Rectal smooth muscle tissue (tissue), 1 donor: ENCODE measurements at regions not wholly inside any gene's neighbourhood (a gene's known extent, or its start where the extent isn't known, plus 50 kb on each side); places are given as distances from the start of the nearest gene placed in this dataset.

Source experiments
- H3K27ac ChIP-seq: one replicate; pipeline ENCODE4 v1.7.0; 2013; ENCODE audit warnings: low read depth, low read length, inconsistent platforms
- H3K27me3 ChIP-seq: one replicate; pipeline ENCODE4 v1.7.0; 2013; ENCODE audit warnings: low read length; ENCODE audit not compliant: control insufficient read depth, insufficient read depth
- H3K36me3 ChIP-seq: one replicate; pipeline ENCODE4 v1.7.0; 2013; ENCODE audit warnings: low read length; ENCODE audit not compliant: control insufficient read depth, insufficient read depth
- H3K4me1 ChIP-seq: one replicate; pipeline ENCODE4 v1.7.0; 2013; ENCODE audit warnings: low read length; ENCODE audit not compliant: control insufficient read depth, insufficient read depth
- H3K4me3 ChIP-seq: one replicate; pipeline ENCODE4 v1.7.0; 2013; ENCODE audit warnings: low read length
- H3K9ac ChIP-seq: one replicate; pipeline ENCODE4 v1.7.0; 2013; ENCODE audit warnings: low read length

DNA sequence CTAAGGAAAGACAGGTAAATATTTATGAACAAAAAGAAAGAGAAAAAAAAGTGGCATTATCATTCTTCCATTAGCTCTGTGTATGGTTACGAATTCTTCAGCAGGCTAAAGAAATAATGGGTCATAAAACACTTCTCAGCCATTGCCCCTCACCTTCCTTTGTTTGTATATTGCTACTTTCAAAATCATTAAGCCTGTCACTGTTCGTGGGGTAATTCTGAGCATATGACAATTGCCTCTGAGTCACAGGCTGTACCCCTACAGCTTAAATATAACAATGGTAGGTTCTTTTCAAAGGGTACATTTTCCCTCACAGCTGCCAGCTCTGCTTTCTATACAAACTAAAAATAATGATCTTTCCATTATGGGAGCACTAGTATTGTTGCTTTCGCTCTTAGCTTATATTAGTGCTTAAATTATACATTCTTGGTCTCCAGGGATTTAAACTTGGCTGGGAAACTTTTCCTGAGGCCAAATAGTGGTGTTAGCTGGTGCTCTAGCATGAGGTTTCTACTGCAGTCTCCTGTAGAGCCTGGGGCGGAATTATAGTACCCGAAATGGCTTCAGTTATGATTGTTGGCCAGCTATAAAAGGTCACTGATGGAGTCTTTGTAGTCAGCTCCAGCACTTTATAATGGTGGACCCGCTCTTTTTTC is 74.7 kb upstream of the CDH11 start:
- Histone ChIP-seq H3K9ac (no peak overlapping the region), H3K36me3 (no peaks in the 10 kb centered on the region), H3K4me1 (no peaks in the 10 kb centered on the region), H3K27ac (no peak overlapping the region), H3K4me3 (no peak overlapping the region), H3K27me3 (no peaks in the 10 kb centered on the region)

- Histone ChIP-seq H3K4me1 (no peaks in the 10 kb centered on the region), H3K36me3 (no peaks in the 10 kb centered on the region), H3K4me3 (no peak overlapping the region), H3K9ac (no peak overlapping the region), H3K27me3 (no peaks in the 10 kb centered on the region), H3K27ac (no peak overlapping the region)
These were observed 74.1 kb upstream of the CDH11 start for GRCh38 chr16:65195998-65196397.

GRCh38 chr16:65185241-65185778 is 63.4 kb upstream of the CDH11 start:
- H3K4me1 ChIP-seq = peaks cover 3% of the 10 kb centered on the region
- no peaks in the 10 kb centered on the region for H3K27me3 ChIP-seq
- no peak overlapping the region for H3K4me3 ChIP-seq
- no peak overlapping the region for H3K27ac ChIP-seq
- no peaks in the 10 kb centered on the region for H3K36me3 ChIP-seq
- no peak overlapping the region for H3K9ac ChIP-seq

- no peak overlapping the region for H3K27ac ChIP-seq
- H3K9ac ChIP-seq = no peak overlapping the region
- H3K36me3 ChIP-seq = no peaks in the 10 kb centered on the region
- H3K4me1 ChIP-seq = peaks cover 3% of the 10 kb centered on the region
- H3K27me3 ChIP-seq = no peaks in the 10 kb centered on the region
- no peak overlapping the region for H3K4me3 ChIP-seq
These were observed 59.3 kb upstream of the CDH11 start for GRCh38 chr16:65181071-65181561.

DNA sequence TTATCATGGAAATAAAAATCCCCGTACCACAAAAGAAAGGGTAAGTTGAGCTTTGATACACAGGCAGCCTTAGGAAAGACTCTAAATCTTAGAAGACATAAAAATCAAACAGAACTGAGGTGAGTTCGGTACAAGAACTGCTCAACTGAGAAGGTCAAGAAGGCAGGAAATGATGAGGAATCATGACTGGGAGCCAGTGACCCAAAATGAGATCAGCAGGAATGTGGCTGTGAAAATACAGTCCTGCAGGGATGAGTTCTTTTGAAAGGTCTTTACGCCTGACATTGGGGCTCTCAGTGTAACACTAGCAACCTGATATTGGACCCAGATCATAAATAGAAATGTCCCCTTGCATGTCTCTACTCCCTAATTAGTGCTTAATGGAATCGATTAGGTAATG is 56.3 kb upstream of the CDH11 start:
- Histone ChIP-seq H3K27ac (no peak overlapping the region), H3K36me3 (no peaks in the 10 kb centered on the region), H3K27me3 (no peaks in the 10 kb centered on the region), H3K9ac (no peak overlapping the region), H3K4me1 (no peaks in the 10 kb centered on the region), H3K4me3 (no peak overlapping the region)

GRCh38 chr16:65176603-65177002 is 54.7 kb upstream of the CDH11 start:
- H3K36me3 ChIP-seq = no peaks in the 10 kb centered on the region
- H3K4me1 ChIP-seq = no peaks in the 10 kb centered on the region
- H3K9ac ChIP-seq = no peak overlapping the region
- H3K27me3 ChIP-seq = no peaks in the 10 kb centered on the region
- no peak overlapping the region for H3K4me3 ChIP-seq
- no peak overlapping the region for H3K27ac ChIP-seq

- H3K36me3 ChIP-seq = no peaks in the 10 kb centered on the region
- no peaks in the 10 kb centered on the region for H3K4me1 ChIP-seq
- H3K4me3 ChIP-seq = no peak overlapping the region
- H3K27ac ChIP-seq = no peak overlapping the region
- H3K27me3 ChIP-seq = no peaks in the 10 kb centered on the region
- H3K9ac ChIP-seq = no peak overlapping the region
These were observed 50.5 kb upstream of the CDH11 start for GRCh38 chr16:65172356-65172755.
